T-cell (primary cell): ENCODE measurements at regions not wholly inside any gene's neighbourhood (a gene's known extent, or its start where the extent isn't known, plus 50 kb on each side); places are given as distances from the start of the nearest gene placed in this dataset.

Source experiments
- ATAC-seq, 4 experiments: fragments of 200-7000 bp in 3 of 4; fragments of 150-1000 bp in 1 of 4; cut with Tn5 transposase; replicated peaks in 1 of 4; 1 replicate in 3 of 4; 2 replicates in 1 of 4; pipeline ENCODE4 v1.10.0; 2021; ENCODE audit warnings: moderate library complexity in 3 of 4, mild to moderate bottlenecking in 2 of 4, moderate number of reproducible peaks in 1 of 4
- CTCF ChIA-PET, 2 donors: fragments of 300-600 bp; sonication (Branson Sonifier 250); formaldehyde crosslinking; loops; one replicate each; lab custom pipeline; 2022; ENCODE audit warnings: antibody characterized with exemption in 2 of 2; lab: Charles Lee
- POLR2A ChIA-PET, 2 donors: fragments of 300-600 bp; sonication (Branson Sonifier 250); formaldehyde crosslinking; loops; one replicate each; lab custom pipeline; 2022; ENCODE audit warnings: antibody characterized with exemption in 2 of 2; lab: Charles Lee
- DNase-seq, 35 experiments: peaks; one replicate each; pipeline versions ENCODE4 v3.0.0 to v3.0.0-alpha.2; 2013 to 2023
- H3K27ac ChIP-seq: one replicate; pipeline ENCODE4 v1.5.1; 2013; ENCODE audit warnings: low read length
- H3K27me3 ChIP-seq, 2 experiments: replicated peaks in 1 of 2; 1 replicate in 1 of 2; 2 replicates in 1 of 2; pipeline versions ENCODE4 v1.6.1 to v1.7.0; 2013; ENCODE audit warnings: low read length in 1 of 2, mixed read lengths in 1 of 2; ENCODE audit not compliant: control insufficient read depth in 2 of 2, insufficient read depth in 2 of 2; ENCODE audit errors: extremely low read depth in 1 of 2
- H3K36me3 ChIP-seq, 2 donors: 1 replicate in 1 of 2; 2 replicates in 1 of 2; pipeline versions ENCODE4 v1.6.1 to v1.7.0; 2013; ENCODE audit warnings: low read length in 1 of 2; ENCODE audit not compliant: control insufficient read depth in 2 of 2, insufficient read depth in 1 of 2; ENCODE audit errors: extremely low read depth in 1 of 2
- H3K4me1 ChIP-seq, 2 experiments: 1 replicate in 1 of 2; 2 replicates in 1 of 2; pipeline versions ENCODE4 v1.6.1 to v1.7.0; 2013; ENCODE audit warnings: low read length in 2 of 2, mixed read lengths in 1 of 2; ENCODE audit not compliant: insufficient read depth in 2 of 2, control insufficient read depth in 1 of 2; ENCODE audit errors: extremely low read depth in 1 of 2
- H3K4me3 ChIP-seq, 2 donors: 1 replicate in 1 of 2; 2 replicates in 1 of 2; pipeline versions ENCODE4 v1.5.1 to v1.7.0; 2013; ENCODE audit warnings: mild to moderate bottlenecking in 2 of 2, low read length in 1 of 2, moderate library complexity in 1 of 2; ENCODE audit not compliant: control insufficient read depth in 1 of 2; ENCODE audit errors: extremely low read depth in 1 of 2
- H3K9me3 ChIP-seq: 2 replicates; pipeline ENCODE4 v1.7.0; 2013
- H3K27ac Mint-ChIP-seq, 2 donors: one replicate each; pipeline ENCODE4 v1.8.0; 2020 to 2021; ENCODE audit warnings: mild to moderate bottlenecking in 2 of 2, mixed read lengths in 2 of 2
- H3K27me3 Mint-ChIP-seq, 2 donors: one replicate each; pipeline ENCODE4 v1.8.0; 2021 to 2022; ENCODE audit warnings: mixed read lengths in 2 of 2
- H3K36me3 Mint-ChIP-seq: one replicate; pipeline ENCODE4 v1.8.0; 2021; ENCODE audit warnings: mixed read lengths
- H3K4me1 Mint-ChIP-seq, 3 donors: one replicate each; pipeline ENCODE4 v1.8.0; 2020 to 2022; ENCODE audit warnings: mixed read lengths in 3 of 3, mild to moderate bottlenecking in 1 of 3
- H3K4me3 Mint-ChIP-seq, 3 donors: one replicate each; pipeline ENCODE4 v1.8.0; 2020 to 2022; ENCODE audit warnings: mild to moderate bottlenecking in 3 of 3, mixed read lengths in 3 of 3, moderate library complexity in 3 of 3
- H3K9me3 Mint-ChIP-seq, 3 donors: one replicate each; pipeline ENCODE4 v1.8.0; 2020 to 2022; ENCODE audit warnings: mixed read lengths in 3 of 3
- WGBS: methylation state at CpG from one replicate; pipeline ENCODE4 v1.1.5; 2013; ENCODE audit warnings: missing lambda C conversion rate; ENCODE audit not compliant: insufficient coverage; 5-methylcytosine and 5-hydroxymethylcytosine counted together

GRCh38 chr6:95145457-95145856, 431.9 kb upstream of the MANEA start:
- H3K27ac Mint-ChIP-seq = no peak overlapping the region
- H3K9me3 Mint-ChIP-seq = no peaks in the 10 kb centered on the region
- H3K27me3 ChIP-seq = no peaks in the 10 kb centered on the region
- H3K27me3 Mint-ChIP-seq = no peaks in the 10 kb centered on the region
- ChIA-PET POLR2A (no interaction called here), CTCF (no interaction called here)
- no peak overlapping the region for H3K4me3 ChIP-seq
- WGBS = 60% methylated on average over 1 of the region's 1 CpG
- ATAC-seq (no peak), DNase-seq (no peak)
- no peaks in the 10 kb centered on the region for H3K4me1 Mint-ChIP-seq
- H3K36me3 Mint-ChIP-seq = no peaks in the 10 kb centered on the region
- no peaks in the 10 kb centered on the region for H3K9me3 ChIP-seq
- no peak overlapping the region for H3K27ac ChIP-seq
- no peak overlapping the region for H3K4me3 Mint-ChIP-seq
- no peaks in the 10 kb centered on the region for H3K36me3 ChIP-seq
- no peaks in the 10 kb centered on the region for H3K4me1 ChIP-seq

- no peaks in the 10 kb centered on the region for H3K4me1 ChIP-seq
- Mint-ChIP-seq H3K9me3 (peaks cover 0 to 6% (median 0%) of the 10 kb centered on the region in 3 donors), H3K36me3 (no peaks in the 10 kb centered on the region), H3K27ac (no peak overlapping the region), H3K27me3 (no peaks in the 10 kb centered on the region), H3K4me1 (no peaks in the 10 kb centered on the region), H3K4me3 (no peak overlapping the region)
- no peak for ATAC-seq
- no peaks in the 10 kb centered on the region for H3K36me3 ChIP-seq
- H3K4me3 ChIP-seq = no peak overlapping the region
- CTCF ChIA-PET = no interaction called here
- no peak overlapping the region for H3K27ac ChIP-seq
- POLR2A ChIA-PET = no interaction called here
- no peaks in the 10 kb centered on the region for H3K27me3 ChIP-seq
- no peaks in the 10 kb centered on the region for H3K9me3 ChIP-seq
- DNase-seq = no peak
These were observed 417.8 kb upstream of the MANEA start for GRCh38 chr6:95159557-95159956.

- DNase-seq = no peak
These were observed 407.6 kb upstream of the MANEA start for GRCh38 chr6:95169775-95170174.

GRCh38 chr6:95175927-95176675, 401.2 kb upstream of the MANEA start:
- H3K36me3 Mint-ChIP-seq = no peaks in the 10 kb centered on the region
- H3K4me3 Mint-ChIP-seq = no peak overlapping the region
- no peak for DNase-seq
- H3K9me3 ChIP-seq = no peaks in the 10 kb centered on the region
- ChIA-PET POLR2A (no interaction called here), CTCF (no interaction called here)
- H3K4me3 ChIP-seq = no peak overlapping the region
- WGBS = 55% methylated on average over 2 of the region's 4 CpGs
- H3K4me1 Mint-ChIP-seq = no peaks in the 10 kb centered on the region
- ATAC-seq = no peak
- no peaks in the 10 kb centered on the region for H3K27me3 Mint-ChIP-seq
- H3K4me1 ChIP-seq = no peaks in the 10 kb centered on the region
- peaks cover 0 to 2% (median 0%) of the 10 kb centered on the region in 3 donors for H3K9me3 Mint-ChIP-seq
- H3K36me3 ChIP-seq = no peaks in the 10 kb centered on the region
- no peak overlapping the region for H3K27ac ChIP-seq
- no peak overlapping the region for H3K27ac Mint-ChIP-seq
- H3K27me3 ChIP-seq = no peaks in the 10 kb centered on the region

More at GRCh38 chr6:95169775-95170174, 407.6 kb upstream of the MANEA start:
- no CpG with 5 or more reads among the region's 2 CpGs for WGBS
- Histone ChIP-seq H3K36me3 (no peaks in the 10 kb centered on the region), H3K4me1 (no peaks in the 10 kb centered on the region), H3K4me3 (no peak overlapping the region), H3K27ac (no peak overlapping the region), H3K27me3 (no peaks in the 10 kb centered on the region), H3K9me3 (no peaks in the 10 kb centered on the region)
- Mint-ChIP-seq H3K27me3 (no peaks in the 10 kb centered on the region), H3K9me3 (peaks cover 0 to 2% (median 0%) of the 10 kb centered on the region in 3 donors), H3K4me1 (no peaks in the 10 kb centered on the region), H3K4me3 (no peak overlapping the region), H3K27ac (no peak overlapping the region), H3K36me3 (no peaks in the 10 kb centered on the region)
- POLR2A ChIA-PET = no interaction called here
- CTCF ChIA-PET = no interaction called here
- ATAC-seq = no peak

- ATAC-seq = no peak
- 40% methylated on average over 1 of the region's 2 CpGs for WGBS
- Mint-ChIP-seq H3K9me3 (no peaks in the 10 kb centered on the region), H3K4me3 (no peak overlapping the region), H3K27ac (no peak overlapping the region), H3K4me1 (no peaks in the 10 kb centered on the region), H3K27me3 (no peaks in the 10 kb centered on the region), H3K36me3 (no peaks in the 10 kb centered on the region)
- H3K36me3 ChIP-seq = no peaks in the 10 kb centered on the region
- no peak overlapping the region for H3K27ac ChIP-seq
- H3K9me3 ChIP-seq = no peaks in the 10 kb centered on the region
- ChIA-PET POLR2A (no interaction called here), CTCF (no interaction called here)
- no peak overlapping the region for H3K4me3 ChIP-seq
- no peaks in the 10 kb centered on the region for H3K27me3 ChIP-seq
- no peak for DNase-seq
- no peaks in the 10 kb centered on the region for H3K4me1 ChIP-seq
These were observed 391.5 kb upstream of the MANEA start for GRCh38 chr6:95185874-95186273.

- H3K9me3 ChIP-seq = no peaks in the 10 kb centered on the region
- ChIA-PET CTCF (no interaction called here), POLR2A (no interaction called here)
- no peaks in the 10 kb centered on the region for H3K27me3 ChIP-seq
- no peak overlapping the region for H3K27ac ChIP-seq
- ATAC-seq (no peak), DNase-seq (no peak)
- no peaks in the 10 kb centered on the region for H3K4me1 ChIP-seq
- no peaks in the 10 kb centered on the region for H3K36me3 ChIP-seq
- no peaks in the 10 kb centered on the region for H3K9me3 Mint-ChIP-seq
- no peaks in the 10 kb centered on the region for H3K36me3 Mint-ChIP-seq
- H3K27ac Mint-ChIP-seq = no peak overlapping the region
- no CpG with 5 or more reads among the region's 1 CpG for WGBS
- H3K4me3 Mint-ChIP-seq = no peak overlapping the region
- H3K4me1 Mint-ChIP-seq = no peaks in the 10 kb centered on the region
- no peak overlapping the region for H3K4me3 ChIP-seq
- no peaks in the 10 kb centered on the region for H3K27me3 Mint-ChIP-seq
These were observed 390.6 kb upstream of the MANEA start for GRCh38 chr6:95186710-95187109.

GRCh38 chr6:95197590-95197989, 379.7 kb upstream of the MANEA start:
- no peaks in the 10 kb centered on the region for H3K36me3 Mint-ChIP-seq
- no peaks in the 10 kb centered on the region for H3K9me3 Mint-ChIP-seq
- H3K27me3 ChIP-seq = no peaks in the 10 kb centered on the region
- H3K27me3 Mint-ChIP-seq = no peaks in the 10 kb centered on the region
- 94% methylated on average over 2 of the region's 3 CpGs for WGBS
- no peak overlapping the region for H3K27ac ChIP-seq
- no peaks in the 10 kb centered on the region for H3K4me1 ChIP-seq
- POLR2A ChIA-PET = no interaction called here
- no peak for DNase-seq
- H3K4me1 Mint-ChIP-seq = no peaks in the 10 kb centered on the region
- no peak overlapping the region for H3K4me3 Mint-ChIP-seq
- no peak overlapping the region for H3K4me3 ChIP-seq
- no peaks in the 10 kb centered on the region for H3K36me3 ChIP-seq
- no peak overlapping the region for H3K27ac Mint-ChIP-seq
- no peak for ATAC-seq
- CTCF ChIA-PET = no interaction called here
- no peaks in the 10 kb centered on the region for H3K9me3 ChIP-seq
